HG03103 (cell line): ENCODE measurements at regions not wholly inside any gene's neighbourhood (a gene's known extent, or its start where the extent isn't known, plus 50 kb on each side); places are given as distances from the start of the nearest gene placed in this dataset.

Experiments
- ATAC-seq: cut with Tn5 transposase; IDR thresholded peaks from one replicate; pipeline ENCODE4 v1.9.1; 2021; ENCODE audit warnings: low read depth; ENCODE audit not compliant: unreplicated experiment

GRCh38 chr2:118668431-118669424, 178.7 kb downstream of the EN1 start:
- no peak for ATAC-seq

DNA sequence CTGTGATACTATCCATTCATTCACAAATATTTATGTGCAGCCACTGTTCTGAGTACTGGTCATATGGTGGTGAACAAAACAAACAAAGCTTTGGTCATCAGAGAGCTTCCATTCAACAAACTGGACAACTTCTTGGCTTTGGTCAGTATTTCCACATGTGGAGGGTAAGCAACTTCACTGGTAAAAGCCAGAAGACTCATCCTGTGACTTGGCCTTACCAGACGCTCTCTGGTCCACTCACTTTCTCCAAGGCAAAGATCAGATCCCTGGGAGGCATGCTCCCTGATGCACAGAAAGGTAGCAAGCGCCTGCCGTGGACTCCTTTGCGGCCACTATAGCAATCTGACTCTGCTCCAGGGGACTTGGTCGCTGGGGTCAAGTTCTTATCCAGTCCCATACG, 179.5 kb downstream of the EN1 start:
- ATAC-seq, result no peak

DNA sequence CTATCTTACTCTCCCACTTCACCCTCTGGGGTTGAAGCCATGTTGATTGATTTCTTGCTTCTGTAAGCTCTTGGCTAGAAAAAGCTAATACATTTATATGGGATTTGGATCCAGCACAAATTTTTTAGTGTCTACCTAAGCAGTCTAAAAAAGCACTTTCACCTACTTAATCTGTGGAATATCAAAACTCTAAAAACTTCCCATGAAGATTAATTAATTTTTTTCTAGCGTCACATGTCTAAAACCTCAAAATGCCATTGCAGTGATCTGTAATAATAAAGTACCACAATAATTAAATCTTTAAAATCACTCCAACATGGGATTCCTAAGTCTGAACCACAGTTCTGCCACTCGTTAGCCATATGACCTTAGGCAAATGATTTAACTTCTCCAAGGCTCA, 180.1 kb downstream of the EN1 start:
- ATAC-seq, result no peak

DNA sequence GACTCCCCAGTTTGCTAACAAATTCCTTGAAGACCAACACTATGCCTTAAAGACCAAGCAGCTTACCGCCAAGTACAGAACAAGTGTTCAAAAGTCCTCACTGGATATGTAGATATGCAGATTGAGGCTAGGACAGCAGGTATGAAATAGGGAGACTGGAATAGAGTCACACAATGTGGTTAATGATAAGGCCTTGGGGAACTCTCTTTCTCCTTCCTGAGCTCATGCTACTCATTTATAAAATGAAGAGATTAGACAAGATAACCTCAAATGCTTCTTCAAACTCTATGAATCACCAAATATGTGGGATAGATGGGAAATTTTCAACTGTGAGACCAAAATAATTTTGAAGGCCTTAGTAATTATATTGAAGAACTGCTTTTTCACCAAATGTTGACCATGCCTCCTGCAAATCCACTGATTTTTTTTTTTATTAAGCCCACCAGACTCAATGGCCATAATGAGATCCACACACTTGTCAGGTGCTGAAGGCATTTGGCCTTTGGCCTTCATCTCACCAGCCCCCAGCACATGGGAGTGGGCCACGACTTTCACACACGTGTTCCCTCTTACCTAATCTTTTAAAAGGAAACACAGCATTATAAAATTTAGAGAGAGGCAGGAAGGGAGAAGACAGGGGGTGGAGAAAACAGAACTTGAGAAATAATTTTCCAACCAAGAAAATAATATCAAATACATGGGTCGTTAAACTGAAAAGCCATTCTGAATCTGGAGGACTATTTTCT, 181.5 kb downstream of the EN1 start:
- ATAC-seq, result no peak

GRCh38 chr2:118661179-118661578, 186.3 kb downstream of the EN1 start:
- ATAC-seq, result no peak

DNA sequence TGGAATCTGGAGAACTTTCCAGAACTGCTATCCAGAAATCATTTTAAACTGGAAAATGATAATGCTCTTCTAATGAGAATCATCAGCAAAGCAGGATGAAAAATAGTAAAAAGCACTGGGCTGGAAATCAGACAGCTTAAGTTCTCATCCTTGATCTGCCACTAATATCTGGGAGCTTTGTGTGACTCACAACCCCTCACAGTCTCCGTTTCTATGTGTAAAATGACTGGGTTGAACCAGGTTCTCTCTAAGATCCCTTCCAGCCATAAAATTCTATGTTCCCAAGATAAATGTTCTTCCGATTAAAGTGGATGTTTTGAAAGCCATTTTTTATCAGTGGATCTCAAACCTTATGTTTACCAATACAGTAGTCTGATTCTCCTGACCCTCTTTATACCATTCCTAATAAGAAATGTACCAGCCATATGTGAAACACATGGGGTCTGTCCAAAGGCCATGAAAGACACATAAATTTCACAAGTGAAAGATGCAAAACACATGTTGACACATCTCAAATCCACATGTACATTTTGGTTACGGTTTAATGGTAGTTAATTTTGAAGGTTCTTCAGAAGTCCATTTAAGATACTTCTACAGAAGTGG, 188.8 kb downstream of the EN1 start:
- no peak for ATAC-seq

DNA sequence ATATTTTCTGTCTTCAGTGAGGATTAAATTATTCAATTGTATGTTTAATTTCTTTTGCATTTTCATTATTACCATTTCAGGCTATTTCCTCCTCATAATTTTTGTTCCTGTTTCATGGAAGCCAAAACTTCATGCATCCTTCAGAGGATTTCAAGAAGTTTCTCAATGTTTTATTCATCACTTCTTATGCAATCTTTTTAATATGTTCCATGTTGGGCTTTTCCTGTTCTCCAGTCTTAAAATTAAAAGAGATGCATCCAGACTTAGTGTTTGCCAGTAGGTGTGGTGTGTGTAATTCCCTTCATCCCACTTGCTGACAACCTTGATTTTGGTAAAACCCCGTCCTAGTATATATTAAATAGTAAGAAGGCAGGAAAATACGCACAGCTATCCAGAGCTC, 190.0 kb downstream of the EN1 start:
- ATAC-seq, result no peak

GRCh38 chr2:118654945-118655344, 192.5 kb downstream of the EN1 start:
- ATAC-seq, result no peak

DNA sequence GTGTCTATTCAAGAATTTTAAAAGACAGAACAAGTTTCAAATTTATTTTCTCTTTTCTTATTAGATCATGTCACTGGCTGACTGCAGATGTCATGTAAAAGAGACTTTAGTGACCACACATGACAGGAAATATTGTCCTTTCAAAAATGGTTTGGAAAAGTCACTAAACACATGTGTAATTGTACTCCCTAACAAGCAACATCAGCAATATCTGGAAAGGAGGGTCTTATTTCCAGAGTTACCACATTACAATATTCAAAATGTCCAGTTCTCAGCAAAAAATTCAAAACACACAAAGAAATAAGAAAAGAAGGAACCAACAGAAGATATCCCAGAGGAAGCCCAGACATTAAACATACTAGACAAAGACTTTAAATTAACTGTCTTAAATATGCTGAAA, 197.1 kb downstream of the EN1 start:
- no peak for ATAC-seq

- no peak for ATAC-seq
These were observed 201.6 kb downstream of the EN1 start for GRCh38 chr2:118645876-118646275.

DNA sequence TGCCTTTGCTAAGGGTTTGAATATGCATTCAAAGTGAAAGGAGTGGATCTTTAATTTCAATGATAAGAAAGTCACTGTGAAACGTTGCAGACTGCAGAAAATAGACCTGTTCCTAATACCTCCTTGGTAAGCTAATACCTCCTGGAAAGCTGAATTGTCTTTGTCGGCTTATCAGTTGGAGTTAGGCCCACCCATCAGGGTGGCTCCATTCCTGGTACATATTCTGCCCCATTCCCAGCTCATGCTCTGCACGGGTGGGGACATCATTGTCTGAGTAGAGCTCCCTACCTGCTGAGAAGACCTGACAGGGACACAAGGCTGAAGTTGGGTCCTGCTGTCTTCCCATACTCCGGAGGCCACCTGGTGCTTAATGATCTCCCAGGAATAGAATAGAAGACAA, 203.3 kb downstream of the EN1 start:
- ATAC-seq, result no peak

- ATAC-seq, result no peak
These were observed 204.2 kb downstream of the EN1 start for GRCh38 chr2:118643294-118643693.

GRCh38 chr2:118642501-118642900, 204.9 kb downstream of the EN1 start:
- no peak for ATAC-seq

DNA sequence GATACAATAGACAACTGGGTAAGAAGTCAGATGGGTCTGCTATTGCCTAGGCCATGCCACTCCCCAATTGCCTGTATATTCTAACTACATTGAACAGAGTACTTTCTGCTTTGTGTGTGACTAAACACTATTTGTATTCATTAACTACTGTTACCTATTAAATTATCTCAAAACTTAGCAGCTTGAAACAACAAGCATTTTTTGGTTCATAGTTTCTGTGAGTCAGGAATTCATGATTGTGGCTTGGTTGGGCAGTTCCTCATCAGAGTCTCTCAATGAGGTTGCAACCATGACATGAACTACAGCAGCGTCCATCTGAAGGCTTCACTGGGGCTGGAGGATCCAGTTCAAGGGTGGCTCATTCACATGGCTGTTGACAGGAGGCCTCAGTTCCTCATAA, 205.7 kb downstream of the EN1 start:
- no peak for ATAC-seq

DNA sequence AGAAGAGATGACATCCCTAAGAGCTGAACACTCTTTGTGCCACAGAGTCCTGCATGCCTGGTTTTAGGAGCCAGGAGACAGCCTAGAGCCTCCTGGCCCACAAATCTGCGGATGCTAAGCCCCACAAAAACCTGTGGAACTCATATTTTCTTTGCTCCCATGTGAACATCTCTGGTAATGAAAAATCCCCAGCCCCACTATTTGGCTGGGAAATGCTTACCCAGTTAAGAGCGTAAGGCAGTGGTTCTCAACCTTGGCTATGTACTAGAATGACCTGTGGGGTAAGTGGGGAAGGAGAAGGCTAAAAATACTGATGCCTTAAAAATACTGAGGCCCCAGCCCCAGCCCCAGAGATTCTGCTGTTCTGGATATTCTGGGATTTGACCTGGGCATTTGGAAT, 208.1 kb downstream of the EN1 start:
- ATAC-seq, result no peak

DNA sequence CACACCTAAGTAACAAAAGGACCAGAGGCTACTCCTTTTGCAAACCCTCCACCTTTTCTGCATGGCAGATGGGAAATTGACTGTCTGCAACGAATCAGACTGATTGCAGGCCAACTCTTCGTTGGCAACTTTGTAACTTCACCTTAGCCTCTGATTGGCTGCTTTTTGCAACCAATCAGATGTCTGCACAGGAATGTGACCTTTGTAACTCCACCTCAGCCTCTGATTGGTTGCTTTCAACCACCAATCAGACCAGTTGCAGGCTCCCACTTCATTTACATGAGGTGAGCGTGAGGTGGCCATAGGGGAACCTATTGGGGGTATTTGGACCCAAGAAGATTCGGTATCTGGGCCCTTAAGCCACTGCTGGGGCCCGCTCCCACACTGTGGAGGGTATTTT, 209.0 kb downstream of the EN1 start:
- no peak for ATAC-seq

DNA sequence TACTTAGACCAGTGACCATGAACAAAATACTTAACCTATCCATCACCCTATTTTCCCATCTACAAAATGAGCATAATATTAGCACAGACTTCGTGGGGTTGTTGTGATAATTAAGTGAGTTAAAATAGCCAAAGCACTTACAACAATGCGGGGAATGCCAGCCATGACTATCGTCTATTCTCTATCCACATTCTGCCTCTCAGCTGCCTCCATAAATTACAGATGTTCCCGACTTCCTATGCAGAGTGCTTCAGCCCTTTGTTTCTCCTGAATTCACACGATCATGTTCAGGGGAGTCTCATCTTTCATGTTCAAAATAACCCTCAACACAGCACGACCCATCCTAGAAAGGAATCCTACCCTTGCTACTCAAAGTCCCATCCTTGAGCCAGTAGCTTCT, 211.6 kb downstream of the EN1 start:
- no peak for ATAC-seq

DNA sequence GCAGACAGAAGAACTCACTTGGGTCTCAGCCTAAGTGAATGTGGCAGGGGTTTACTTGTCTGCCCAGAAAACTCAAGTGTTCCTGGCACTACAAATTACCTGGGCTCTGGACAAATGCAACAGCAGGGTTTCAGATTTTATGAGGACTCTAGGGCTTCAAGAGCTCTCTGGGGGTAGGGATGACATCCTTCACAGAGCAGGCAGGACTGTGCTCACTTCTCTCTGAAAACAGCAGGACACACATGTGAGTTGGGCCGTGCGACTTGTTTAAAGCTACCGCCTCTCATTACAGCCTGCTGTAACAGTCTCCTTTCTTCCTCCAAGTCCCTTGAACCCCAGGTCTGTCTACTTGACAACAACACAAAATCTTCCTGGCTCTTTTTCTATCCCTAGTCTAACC, 212.6 kb downstream of the EN1 start:
- ATAC-seq, result no peak

- no peak for ATAC-seq
These were observed 214.0 kb downstream of the EN1 start for GRCh38 chr2:118633371-118634018.

GRCh38 chr2:118632921-118633320, 214.5 kb downstream of the EN1 start:
- ATAC-seq, result no peak

- no peak for ATAC-seq
These were observed 220.3 kb downstream of the EN1 start for GRCh38 chr2:118627156-118627555.
